Hypothalamus (tissue), 51 donors: ENCODE measurements at regions not wholly inside any gene's neighbourhood (a gene's known extent, or its start where the extent isn't known, plus 50 kb on each side); places are given as distances from the start of the nearest gene placed in this dataset.

Experiments used
- DNase-seq, 51 donors: peaks; one replicate each; lab custom pipeline; 2025; lab: John Stamatoyannopoulos, UW

GRCh38 chr20:60354024-60354580, 395.9 kb downstream of the CDH26 start:
- DNase-seq = no peak

- DNase-seq = no peak
These were observed 399.9 kb downstream of the CDH26 start for GRCh38 chr20:60358101-60358500.

GRCh38 chr20:60359010-60359409, 400.8 kb downstream of the CDH26 start:
- DNase-seq = no peak

- DNase-seq = no peak
These were observed 403.7 kb downstream of the CDH26 start for GRCh38 chr20:60361761-60362395.

- DNase-seq = no peak
These were observed 404.3 kb downstream of the CDH26 start for GRCh38 chr20:60362531-60362930.

GRCh38 chr20:60363698-60364097, 405.5 kb downstream of the CDH26 start:
- DNase-seq = no peak

- peak in 3 of 51 donors; percentile 9 to 20 (median 15) for DNase-seq
These were observed 406.9 kb downstream of the CDH26 start for GRCh38 chr20:60365064-60365666.

GRCh38 chr20:60365882-60366281, 407.7 kb downstream of the CDH26 start:
- no peak for DNase-seq

GRCh38 chr20:60371384-60371783, 413.2 kb downstream of the CDH26 start:
- no peak for DNase-seq

- no peak for DNase-seq
These were observed 414.1 kb downstream of the CDH26 start for GRCh38 chr20:60372275-60372674.

- no peak for DNase-seq
These were observed 414.6 kb downstream of the CDH26 start for GRCh38 chr20:60372822-60373221.

GRCh38 chr20:60378620-60379019, 420.4 kb downstream of the CDH26 start:
- DNase-seq = no peak

- no peak for DNase-seq
These were observed 423.6 kb downstream of the CDH26 start for GRCh38 chr20:60381643-60382400.

GRCh38 chr20:60389441-60389840, 431.2 kb downstream of the CDH26 start:
- DNase-seq = no peak

- DNase-seq = no peak
These were observed 431.7 kb downstream of the CDH26 start for GRCh38 chr20:60389882-60390281.

- no peak for DNase-seq
These were observed 437.8 kb downstream of the CDH26 start for GRCh38 chr20:60395991-60396390.

- DNase-seq = no peak
These were observed 442.3 kb downstream of the CDH26 start for GRCh38 chr20:60400567-60400966.

GRCh38 chr20:60402189-60403058, 444.2 kb downstream of the CDH26 start:
- DNase-seq = no peak

GRCh38 chr20:60403105-60403741, 445.0 kb downstream of the CDH26 start:
- peak in 2 of 51 donors; percentile 1 to 10 for DNase-seq
